Panc1 (cell line): ENCODE measurements at regions not wholly inside any gene's neighbourhood (a gene's known extent, or its start where the extent isn't known, plus 50 kb on each side); places are given as distances from the start of the nearest gene placed in this dataset.

Experiments
- ATAC-seq: fragments of 200-7000 bp; cut with Tn5 transposase; 2 replicates; pipeline ENCODE4 v1.9.1; 2020; ENCODE audit warnings: mild to moderate bottlenecking, moderate library complexity
- BruUV-seq: library from RNA; stranded (reverse); fragments of 400-500 nt; replicated peaks from 2 replicates; lab custom pipeline; 2021; lab: Mats Ljungman, UMichigan
- CTCF ChIA-PET: fragments of 300-600 bp; sonication (Branson Sonifier 250); formaldehyde crosslinking; loops from one replicate; lab custom pipeline; 2022; ENCODE audit warnings: antibody characterized with exemption; lab: Charles Lee
- POLR2A ChIA-PET: fragments of 300-600 bp; sonication (Branson Sonifier 250); formaldehyde crosslinking; loops from one replicate; lab custom pipeline; 2022; ENCODE audit warnings: antibody characterized with exemption; lab: Charles Lee
- DNase-seq: peaks from one replicate; pipeline ENCODE4 v3.0.0-alpha.2; 2010; ENCODE audit warnings: low read depth, low spot score
- H3K27ac ChIP-seq: 2 replicates; pipeline ENCODE4 v1.5.1; 2011; ENCODE audit warnings: mild to moderate bottlenecking, low read length, inconsistent platforms
- H3K27me3 ChIP-seq: fragments of 200-500 bp; sonication (Bioruptor generic); 2 replicates; pipeline ENCODE4 v1.6.0; 2014; ENCODE audit warnings: low read length, inconsistent platforms; ENCODE audit not compliant: control insufficient read depth, insufficient read depth
- H3K36me3 ChIP-seq: fragments of 200-500 bp; sonication (Bioruptor generic); 2 replicates; pipeline ENCODE4 v1.5.1; 2014; ENCODE audit warnings: inconsistent platforms, mild to moderate bottlenecking, low read length, moderate library complexity; ENCODE audit not compliant: control insufficient read depth, insufficient read depth
- H3K4me1 ChIP-seq: 2 replicates; pipeline ENCODE4 v1.5.1; 2011; ENCODE audit warnings: inconsistent platforms, mild to moderate bottlenecking, low read length, moderate library complexity; ENCODE audit not compliant: control insufficient read depth, insufficient read depth
- H3K4me3 ChIP-seq, 2 experiments: 2 replicates each; pipeline ENCODE4 v1.5.1; 2011 to 2012; ENCODE audit warnings: low read depth in 2 of 2, low read length in 2 of 2, mild to moderate bottlenecking in 2 of 2, inconsistent platforms in 1 of 2, moderate library complexity in 1 of 2
- H3K9me3 ChIP-seq: fragments of 200-500 bp; sonication (Bioruptor generic); 2 replicates; pipeline ENCODE4 v1.5.1; 2014; ENCODE audit warnings: low read depth, mild to moderate bottlenecking, inconsistent platforms, low read length, moderate library complexity; ENCODE audit not compliant: control insufficient read depth, insufficient read depth
- POLR2AphosphoS5 ChIP-seq: IDR thresholded peaks from 2 replicates; pipeline ENCODE4 v1.6.1; 2012; ENCODE audit warnings: mild to moderate bottlenecking, low read depth, low read length, moderate library complexity
- REST ChIP-seq, 2 experiments: IDR thresholded peaks; 2 replicates each; pipeline ENCODE4 v1.6.1; 2011 to 2012; ENCODE audit warnings: low read depth in 2 of 2, control low read depth in 1 of 2, low read length in 1 of 2, mild to moderate bottlenecking in 1 of 2, moderate library complexity in 1 of 2; ENCODE audit not compliant: insufficient read depth in 1 of 2
- SIN3A ChIP-seq: IDR thresholded peaks from 2 replicates; pipeline ENCODE4 v1.6.1; 2012; ENCODE audit warnings: low read depth, mild to moderate bottlenecking, low read length, moderate library complexity, borderline replicate concordance; ENCODE audit not compliant: insufficient read depth
- TCF7L2 ChIP-seq: IDR thresholded peaks from 2 replicates; pipeline ENCODE4 v1.6.1; 2011; ENCODE audit warnings: mild to moderate bottlenecking, low read depth, low read length, inconsistent platforms
- in situ Hi-C: cut with HindIII; loops from 2 replicates; pipeline ENCODE4 v1.10.0; 2016; ENCODE audit warnings: low sequenced_read_pairs, low pct_unique_long_range_greater_than_20kb
- intact Hi-C: fragments of 100-400 bp; cut with micrococcal nuclease; formaldehyde crosslinking; loops from one replicate; pipeline ENCODE4 v1.10.0; 2022; ENCODE audit not compliant: unreplicated experiment
- TF ChIP-seq, protein P1 (sequence below): fragments of 450-650 bp; IDR thresholded peaks from 2 replicates; pipeline ENCODE4 v1.5.1; 2017; ENCODE audit warnings: mild to moderate bottlenecking

GRCh38 chr6:74455786-74456185, 750.1 kb downstream of the COL12A1 start:
- CTCF ChIA-PET: no interaction called here
- Histone ChIP-seq H3K36me3 (no peaks in the 10 kb centered on the region), H3K9me3 (no peaks in the 10 kb centered on the region), H3K27me3 (no peaks in the 10 kb centered on the region), H3K27ac (no peak overlapping the region), H3K4me1 (no peaks in the 10 kb centered on the region), H3K4me3 (no peak overlapping the region)
- TF ChIP-seq REST (IDR thresholded peaks at IDR 0.05; ENCODE audit: insufficient read depth in 1 of 2, low read depth in 2 of 2, low read length in 1 of 2): no peak
- TF ChIP-seq TCF7L2: no peak
- TF ChIP-seq SIN3A: no peak
- TF ChIP-seq, protein P1, sequence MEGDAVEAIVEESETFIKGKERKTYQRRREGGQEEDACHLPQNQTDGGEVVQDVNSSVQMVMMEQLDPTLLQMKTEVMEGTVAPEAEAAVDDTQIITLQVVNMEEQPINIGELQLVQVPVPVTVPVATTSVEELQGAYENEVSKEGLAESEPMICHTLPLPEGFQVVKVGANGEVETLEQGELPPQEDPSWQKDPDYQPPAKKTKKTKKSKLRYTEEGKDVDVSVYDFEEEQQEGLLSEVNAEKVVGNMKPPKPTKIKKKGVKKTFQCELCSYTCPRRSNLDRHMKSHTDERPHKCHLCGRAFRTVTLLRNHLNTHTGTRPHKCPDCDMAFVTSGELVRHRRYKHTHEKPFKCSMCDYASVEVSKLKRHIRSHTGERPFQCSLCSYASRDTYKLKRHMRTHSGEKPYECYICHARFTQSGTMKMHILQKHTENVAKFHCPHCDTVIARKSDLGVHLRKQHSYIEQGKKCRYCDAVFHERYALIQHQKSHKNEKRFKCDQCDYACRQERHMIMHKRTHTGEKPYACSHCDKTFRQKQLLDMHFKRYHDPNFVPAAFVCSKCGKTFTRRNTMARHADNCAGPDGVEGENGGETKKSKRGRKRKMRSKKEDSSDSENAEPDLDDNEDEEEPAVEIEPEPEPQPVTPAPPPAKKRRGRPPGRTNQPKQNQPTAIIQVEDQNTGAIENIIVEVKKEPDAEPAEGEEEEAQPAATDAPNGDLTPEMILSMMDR: no peak
- intact Hi-C loops (no loop called here), in situ Hi-C loops (no loop called here)
- ATAC-seq (no peak), DNase-seq (no peak)
- POLR2A ChIA-PET: no interaction called here
- BruUV-seq: no TSS peak

DNA sequence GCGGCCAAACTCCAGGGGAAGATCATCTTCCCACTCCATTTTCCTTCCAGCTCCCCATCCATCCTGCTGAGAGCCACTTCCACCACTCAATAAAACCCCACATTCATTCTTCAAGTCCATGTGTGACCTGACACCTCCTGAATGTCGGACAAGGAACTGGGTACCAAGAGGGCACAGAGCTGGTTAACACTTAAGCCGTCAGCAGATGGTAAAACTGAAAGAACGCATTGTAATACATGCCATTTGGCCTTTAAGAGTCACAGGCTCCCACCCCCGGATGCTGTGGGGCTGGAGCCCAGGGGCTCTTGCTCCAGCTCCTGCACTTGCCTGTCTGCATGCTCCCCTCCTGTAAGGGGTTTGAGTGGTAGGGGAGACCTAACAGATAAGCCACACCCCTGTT, 753.9 kb downstream of the COL12A1 start:
- in situ Hi-C loops (no loop called here), intact Hi-C loops (no loop called here)
- no peak for ATAC-seq

More for the DNA sequence above, 753.9 kb downstream of the COL12A1 start:
- CTCF ChIA-PET: no interaction called here
- BruUV-seq: no TSS peak
- TF ChIP-seq POLR2AphosphoS5 (no peak), SIN3A (no peak), TCF7L2 (no peak), REST (IDR thresholded peaks at IDR 0.05; ENCODE audit: insufficient read depth in 1 of 2, low read depth in 2 of 2, low read length in 1 of 2) (no peak)
- TF ChIP-seq, protein P1: no peak
- Histone ChIP-seq H3K9me3 (no peaks in the 10 kb centered on the region), H3K4me1 (no peaks in the 10 kb centered on the region), H3K27me3 (no peaks in the 10 kb centered on the region), H3K4me3 (no peak overlapping the region), H3K27ac (no peak overlapping the region), H3K36me3 (no peaks in the 10 kb centered on the region)
- POLR2A ChIA-PET: no interaction called here
- DNase-seq: no peak
